SU-DHL-6 (cell line): ENCODE measurements at regions not wholly inside any gene's neighbourhood (a gene's known extent, or its start where the extent isn't known, plus 50 kb on each side); places are given as distances from the start of the nearest gene placed in this dataset.

Source experiments
- H2AFZ ChIP-seq: fragments of 200-600 bp; sonication (generic); 2 replicates; pipeline ENCODE4 v1.6.1; 2014; ENCODE audit warnings: low read depth, mild to moderate bottlenecking, moderate library complexity, mixed read lengths, antibody characterized with exemption, low read length; ENCODE audit not compliant: severe bottlenecking
- H3F3A ChIP-seq: fragments of 200-600 bp; shearing (Covaris generic); 2 replicates; pipeline ENCODE4 v1.6.0; 2016; ENCODE audit warnings: antibody characterized with exemption, mild to moderate bottlenecking; ENCODE audit not compliant: insufficient read depth
- H3K27ac ChIP-seq: fragments of 200-600 bp; sonication (generic); 2 replicates; pipeline ENCODE4 v1.5.1; 2016; ENCODE audit warnings: low read depth, mild to moderate bottlenecking, low read length, moderate library complexity, mixed read lengths
- H3K27me3 ChIP-seq: fragments of 200-600 bp; sonication (generic), shearing (Covaris generic); 2 replicates; pipeline ENCODE4 v1.6.0; 2014; ENCODE audit warnings: mild to moderate bottlenecking, low read length
- H3K36me3 ChIP-seq: fragments of 200-600 bp; sonication (generic); 2 replicates; pipeline ENCODE4 v1.6.1; 2014; ENCODE audit warnings: mild to moderate bottlenecking, low read length, mixed read lengths
- H3K4me2 ChIP-seq: fragments of 300-600, 200-600 bp; shearing (Covaris generic), sonication (generic); 2 replicates; pipeline ENCODE4 v1.6.0; 2014; ENCODE audit warnings: low read length, low read depth, mild to moderate bottlenecking; ENCODE audit not compliant: poor library complexity, severe bottlenecking
- H3K4me3 ChIP-seq: fragments of 200-600 bp; sonication (generic); 2 replicates; pipeline ENCODE4 v1.5.1; 2014; ENCODE audit warnings: antibody characterized with exemption, low read length, mild to moderate bottlenecking, mixed read lengths; ENCODE audit not compliant: insufficient read depth, poor library complexity, severe bottlenecking
- H3K79me2 ChIP-seq: fragments of 200-600 bp; sonication (generic); 2 replicates; pipeline ENCODE4 v1.6.1; 2014; ENCODE audit warnings: mild to moderate bottlenecking, low read length, moderate library complexity; ENCODE audit not compliant: insufficient read depth
- H3K9ac ChIP-seq: fragments of 200-600 bp; sonication (generic); 2 replicates; pipeline ENCODE4 v1.7.0; 2014; ENCODE audit warnings: mild to moderate bottlenecking, low read length
- H3K9me2 ChIP-seq: fragments of 200-600 bp; sonication (generic); replicated peaks from 2 replicates; pipeline ENCODE4 v1.6.1; 2014; ENCODE audit warnings: low read length; ENCODE audit not compliant: insufficient read depth
- H3K9me3 ChIP-seq: fragments of 200-600 bp; sonication (generic); 2 replicates; pipeline ENCODE4 v1.6.1; 2014; ENCODE audit warnings: low read length, mixed read lengths; ENCODE audit not compliant: insufficient read depth
- H4K20me1 ChIP-seq: fragments of 200-600 bp; sonication (generic); 2 replicates; pipeline ENCODE4 v1.6.1; 2014; ENCODE audit warnings: low read depth, mild to moderate bottlenecking, antibody characterized with exemption, low read length, moderate library complexity, mixed read lengths
- EZH2phosphoT487 ChIP-seq: fragments of 200-600 bp; sonication (generic), shearing (Covaris generic); conservative IDR thresholded peaks from 2 replicates; pipeline ENCODE4 v1.6.1; 2018; ENCODE audit warnings: mild to moderate bottlenecking, antibody characterized with exemption, low read length, moderate library complexity, mixed read lengths
- TF ChIP-seq, protein P1 (sequence below): fragments of 200-600 bp; sonication (generic); IDR thresholded peaks from one replicate; pipeline ENCODE4 v1.5.1; 2017; ENCODE audit warnings: antibody characterized with exemption, mild to moderate bottlenecking, low read length, moderate library complexity; ENCODE audit not compliant: insufficient read depth, poor library complexity, severe bottlenecking

DNA sequence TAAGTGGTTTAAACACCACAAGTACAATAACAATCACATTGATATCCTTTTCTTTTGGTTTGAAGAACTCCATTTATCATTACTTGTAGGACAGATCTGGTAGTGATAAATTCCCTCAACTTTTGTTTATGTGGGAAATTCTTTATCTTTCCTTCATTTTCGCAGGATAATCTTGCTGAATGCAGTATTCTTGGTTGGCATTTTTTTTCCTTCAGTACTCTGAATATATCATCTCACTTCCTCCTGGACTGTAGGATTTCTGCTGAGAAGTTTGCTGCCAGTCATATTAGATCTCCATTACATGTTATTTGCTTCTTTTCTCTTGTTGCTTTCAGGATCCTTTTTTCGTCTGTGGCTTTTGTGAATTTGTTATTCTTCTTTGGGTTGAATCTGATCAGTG, 179.0 kb upstream of the PLET1 start:
- no peak for TF ChIP-seq EZH2phosphoT487
- TF ChIP-seq, protein P1, sequence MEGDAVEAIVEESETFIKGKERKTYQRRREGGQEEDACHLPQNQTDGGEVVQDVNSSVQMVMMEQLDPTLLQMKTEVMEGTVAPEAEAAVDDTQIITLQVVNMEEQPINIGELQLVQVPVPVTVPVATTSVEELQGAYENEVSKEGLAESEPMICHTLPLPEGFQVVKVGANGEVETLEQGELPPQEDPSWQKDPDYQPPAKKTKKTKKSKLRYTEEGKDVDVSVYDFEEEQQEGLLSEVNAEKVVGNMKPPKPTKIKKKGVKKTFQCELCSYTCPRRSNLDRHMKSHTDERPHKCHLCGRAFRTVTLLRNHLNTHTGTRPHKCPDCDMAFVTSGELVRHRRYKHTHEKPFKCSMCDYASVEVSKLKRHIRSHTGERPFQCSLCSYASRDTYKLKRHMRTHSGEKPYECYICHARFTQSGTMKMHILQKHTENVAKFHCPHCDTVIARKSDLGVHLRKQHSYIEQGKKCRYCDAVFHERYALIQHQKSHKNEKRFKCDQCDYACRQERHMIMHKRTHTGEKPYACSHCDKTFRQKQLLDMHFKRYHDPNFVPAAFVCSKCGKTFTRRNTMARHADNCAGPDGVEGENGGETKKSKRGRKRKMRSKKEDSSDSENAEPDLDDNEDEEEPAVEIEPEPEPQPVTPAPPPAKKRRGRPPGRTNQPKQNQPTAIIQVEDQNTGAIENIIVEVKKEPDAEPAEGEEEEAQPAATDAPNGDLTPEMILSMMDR = no peak
- Histone ChIP-seq H3K27ac (no peak overlapping the region), H4K20me1 (no peaks in the 10 kb centered on the region), H3K9ac (no peak overlapping the region), H3F3A (no peaks in the 10 kb centered on the region), H3K79me2 (no peaks in the 10 kb centered on the region), H3K9me3 (no peaks in the 10 kb centered on the region; the same call in 1 of the 2 replicates), H3K4me2 (no peak overlapping the region), H3K4me3 (no peak overlapping the region), H3K9me2 (no peaks in the 10 kb centered on the region), H3K27me3 (peaks cover 3% of the 10 kb centered on the region; the same call in 1 of the 2 replicates), H2AFZ (no peak overlapping the region), H3K36me3 (no peaks in the 10 kb centered on the region)

DNA sequence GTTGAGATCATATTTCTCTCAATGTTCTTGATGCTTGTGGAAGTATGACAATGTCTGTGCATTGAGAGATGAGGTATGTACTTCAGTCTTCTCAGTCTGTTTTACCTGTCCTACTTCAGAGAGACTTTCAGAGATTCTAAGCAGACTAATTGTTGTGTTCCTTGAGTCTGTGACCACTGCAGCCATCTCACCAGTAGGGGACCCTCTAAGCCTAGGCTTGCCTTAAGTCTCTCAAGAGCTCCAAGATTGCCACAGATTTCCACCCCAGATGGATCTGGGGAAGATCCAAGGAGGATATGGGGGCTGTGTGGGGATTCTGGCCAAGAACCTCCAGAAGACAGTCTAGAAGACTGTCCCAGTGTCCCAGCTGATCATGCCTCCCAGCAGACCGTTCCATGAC, 179.9 kb upstream of the PLET1 start:
- Histone ChIP-seq H2AFZ (no peak overlapping the region), H3K9me2 (no peaks in the 10 kb centered on the region), H3K9ac (no peak overlapping the region), H4K20me1 (no peaks in the 10 kb centered on the region), H3K27me3 (peaks cover 3% of the 10 kb centered on the region; the same call in 1 of the 2 replicates), H3F3A (no peaks in the 10 kb centered on the region), H3K4me2 (no peak overlapping the region), H3K27ac (no peak overlapping the region), H3K36me3 (no peaks in the 10 kb centered on the region), H3K79me2 (no peaks in the 10 kb centered on the region), H3K9me3 (peaks cover 5% of the 10 kb centered on the region; the same call in 1 of the 2 replicates), H3K4me3 (no peak overlapping the region)
- no peak for TF ChIP-seq EZH2phosphoT487
- TF ChIP-seq, protein P1 = no peak

DNA sequence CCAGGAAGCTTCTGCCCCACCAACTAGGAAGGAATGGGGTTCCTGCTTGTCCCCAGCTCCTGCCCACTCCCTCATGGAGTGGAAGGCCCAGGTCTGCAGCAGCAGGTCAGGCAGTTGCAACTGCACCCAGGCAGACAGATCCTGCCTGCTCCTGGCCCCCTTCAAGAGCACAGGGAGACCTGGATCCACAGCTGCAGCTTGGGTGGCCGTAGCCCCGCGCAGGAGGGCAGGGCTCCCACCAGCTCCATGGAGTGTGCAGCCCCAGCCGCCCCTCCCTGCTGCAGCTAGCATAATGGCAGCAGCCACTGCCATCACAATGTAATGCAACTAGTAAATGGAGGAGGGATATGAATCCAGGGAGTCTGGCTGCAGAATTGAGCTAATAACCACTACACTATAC, 187.5 kb upstream of the PLET1 start:
- no peak overlapping the region for H2AFZ ChIP-seq
- H4K20me1 ChIP-seq = no peaks in the 10 kb centered on the region
- TF ChIP-seq, protein P1 = no peak
- no peak for TF ChIP-seq EZH2phosphoT487
- no peaks in the 10 kb centered on the region for H3K27me3 ChIP-seq
- H3K9ac ChIP-seq = no peak overlapping the region
- no peak overlapping the region for H3K27ac ChIP-seq
- H3K4me2 ChIP-seq = no peak overlapping the region
- no peaks in the 10 kb centered on the region for H3K9me2 ChIP-seq
- H3F3A ChIP-seq = no peaks in the 10 kb centered on the region
- no peak overlapping the region for H3K4me3 ChIP-seq
- H3K79me2 ChIP-seq = no peaks in the 10 kb centered on the region
- no peaks in the 10 kb centered on the region for H3K36me3 ChIP-seq
- H3K9me3 ChIP-seq = peaks cover 5% of the 10 kb centered on the region; the same call in 1 of the 2 replicates

DNA sequence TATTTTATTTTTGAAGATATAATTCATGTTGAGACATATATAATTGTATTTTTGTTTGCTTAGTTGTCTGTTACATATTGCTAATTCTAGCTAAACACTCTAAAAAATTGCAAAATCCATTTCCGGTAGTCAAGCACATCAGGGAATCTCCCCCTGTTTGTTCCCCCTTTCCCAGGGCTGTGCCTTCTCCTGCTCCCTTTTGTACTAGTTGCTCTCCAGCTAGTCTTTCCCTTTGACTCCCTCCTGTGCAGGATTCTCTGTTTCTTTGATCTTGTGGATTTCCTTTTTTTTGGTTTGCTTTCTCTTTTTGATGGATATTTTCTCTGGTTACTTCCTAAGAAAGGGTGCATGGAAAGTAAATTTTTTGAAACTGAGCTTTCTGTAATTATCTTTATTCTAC, 188.1 kb upstream of the PLET1 start:
- Histone ChIP-seq H3K4me3 (no peak overlapping the region), H3K4me2 (no peak overlapping the region), H3K9me3 (peaks cover 5% of the 10 kb centered on the region; the same call in 1 of the 2 replicates), H3K9ac (no peak overlapping the region), H3K36me3 (no peaks in the 10 kb centered on the region), H3K9me2 (no peaks in the 10 kb centered on the region), H4K20me1 (no peaks in the 10 kb centered on the region), H3K27ac (no peak overlapping the region), H3K27me3 (no peaks in the 10 kb centered on the region), H2AFZ (no peak overlapping the region), H3K79me2 (no peaks in the 10 kb centered on the region), H3F3A (no peaks in the 10 kb centered on the region)
- TF ChIP-seq, protein P1 = no peak
- TF ChIP-seq EZH2phosphoT487 = no peak
